H9 (cell line): ENCODE measurements at regions not wholly inside any gene's neighbourhood (a gene's known extent, or its start where the extent isn't known, plus 50 kb on each side); places are given as distances from the start of the nearest gene placed in this dataset.

Experiments used
- DNase-seq: peaks from one replicate; pipeline ENCODE4 v3.0.0-alpha.2; 2017
- H2AFZ ChIP-seq: one replicate; pipeline ENCODE4 v1.6.1; 2013; ENCODE audit warnings: mild to moderate bottlenecking, low read length, control low read depth, moderate library complexity
- H2AK5ac ChIP-seq: 2 replicates; pipeline ENCODE4 v1.6.1; 2013; ENCODE audit warnings: low read length, control low read depth, mixed read lengths; ENCODE audit not compliant: insufficient read length
- H2BK120ac ChIP-seq: one replicate; pipeline ENCODE4 v1.6.1; 2013; ENCODE audit warnings: low read depth, mild to moderate bottlenecking, low read length, control low read depth, inconsistent platforms; ENCODE audit not compliant: poor library complexity, severe bottlenecking
- H2BK12ac ChIP-seq: 2 replicates; pipeline ENCODE4 v1.6.1; 2013; ENCODE audit warnings: low read length, control low read depth, mixed read lengths, low read depth; ENCODE audit not compliant: insufficient read length
- H2BK15ac ChIP-seq: 2 replicates; pipeline ENCODE4 v1.6.1; 2013; ENCODE audit warnings: low read depth, low read length, control low read depth
- H2BK20ac ChIP-seq: one replicate; pipeline ENCODE4 v1.6.1; 2013; ENCODE audit warnings: low read depth, mild to moderate bottlenecking, low read length, control low read depth, inconsistent platforms; ENCODE audit not compliant: poor library complexity, severe bottlenecking
- H2BK5ac ChIP-seq: 2 replicates; pipeline ENCODE4 v1.6.1; 2013; ENCODE audit warnings: low read length, control low read depth, mixed read lengths; ENCODE audit not compliant: insufficient read length
- H3K14ac ChIP-seq: 2 replicates; pipeline ENCODE4 v1.6.1; 2013; ENCODE audit warnings: low read length, control low read depth; ENCODE audit not compliant: insufficient read depth
- H3K18ac ChIP-seq: 2 replicates; pipeline ENCODE4 v1.6.1; 2013; ENCODE audit warnings: low read depth, mild to moderate bottlenecking, mixed read lengths, low read length, control low read depth; ENCODE audit not compliant: insufficient read length
- H3K23ac ChIP-seq: 2 replicates; pipeline ENCODE4 v1.6.1; 2013; ENCODE audit warnings: low read length, control low read depth, mixed read lengths, low read depth; ENCODE audit not compliant: insufficient read length
- H3K23me2 ChIP-seq: 2 replicates; pipeline ENCODE4 v1.6.1; 2013; ENCODE audit warnings: low read depth, mild to moderate bottlenecking, mixed read lengths, low read length, control low read depth; ENCODE audit not compliant: insufficient read length, poor library complexity, severe bottlenecking
- H3K27ac ChIP-seq: 2 replicates; pipeline ENCODE4 v1.5.1; 2013; ENCODE audit warnings: low read length, control low read depth, mixed read lengths, low read depth; ENCODE audit not compliant: insufficient read length
- H3K27me3 ChIP-seq: 2 replicates; pipeline ENCODE4 v1.6.1; 2013; ENCODE audit warnings: low read length, control low read depth, inconsistent platforms; ENCODE audit not compliant: insufficient read depth
- H3K4ac ChIP-seq: 2 replicates; pipeline ENCODE4 v1.6.1; 2013; ENCODE audit warnings: low read depth, mild to moderate bottlenecking, control low read depth, inconsistent platforms, low read length, moderate library complexity
- H3K4me1 ChIP-seq: 2 replicates; pipeline ENCODE4 v1.6.1; 2013; ENCODE audit warnings: low read length, control low read depth, inconsistent platforms; ENCODE audit not compliant: insufficient read depth
- H3K4me2 ChIP-seq: 2 replicates; pipeline ENCODE4 v1.6.1; 2013; ENCODE audit warnings: low read length, control low read depth, mixed read lengths; ENCODE audit not compliant: insufficient read length, insufficient read depth
- H3K56ac ChIP-seq: 2 replicates; pipeline ENCODE4 v1.6.1; 2013; ENCODE audit warnings: low read depth, mild to moderate bottlenecking, mixed read lengths, low read length, control low read depth; ENCODE audit not compliant: insufficient read length
- H3K79me1 ChIP-seq: 2 replicates; pipeline ENCODE4 v1.6.1; 2013; ENCODE audit warnings: low read depth, mild to moderate bottlenecking, moderate library complexity, low read length, control low read depth, inconsistent platforms; ENCODE audit not compliant: insufficient read depth, poor library complexity, severe bottlenecking
- H3K79me2 ChIP-seq: 2 replicates; pipeline ENCODE4 v1.6.1; 2013; ENCODE audit warnings: low read length, control low read depth, inconsistent platforms; ENCODE audit not compliant: insufficient read depth
- H3K9ac ChIP-seq: 2 replicates; pipeline ENCODE4 v1.6.1; 2013; ENCODE audit warnings: low read length, control low read depth, mixed read lengths; ENCODE audit not compliant: insufficient read length; ENCODE audit errors: extremely low read depth
- H3K9me3 ChIP-seq: one replicate; pipeline ENCODE4 v1.6.1; 2013; ENCODE audit warnings: low read depth, low read length, inconsistent platforms; ENCODE audit not compliant: control insufficient read depth
- H3T11ph ChIP-seq: one replicate; pipeline ENCODE4 v1.6.1; 2013; ENCODE audit warnings: mild to moderate bottlenecking, low read length, control low read depth, inconsistent platforms
- H4K20me1 ChIP-seq: one replicate; pipeline ENCODE4 v1.6.1; 2013; ENCODE audit not compliant: control insufficient read depth, insufficient read length, insufficient read depth
- H4K5ac ChIP-seq: 2 replicates; pipeline ENCODE4 v1.6.1; 2013; ENCODE audit warnings: low read depth, mild to moderate bottlenecking, mixed read lengths, low read length, control low read depth; ENCODE audit not compliant: insufficient read length
- H4K8ac ChIP-seq: replicated peaks from 2 replicates; pipeline ENCODE4 v1.6.1; 2013; ENCODE audit warnings: low read length, control low read depth, mixed read lengths, low read depth; ENCODE audit not compliant: insufficient read length
- H4K91ac ChIP-seq: 2 replicates; pipeline ENCODE4 v1.6.1; 2013; ENCODE audit warnings: low read depth, mild to moderate bottlenecking, moderate library complexity, mixed read lengths, low read length, control low read depth; ENCODE audit not compliant: insufficient read length
- H3K27ac Mint-ChIP-seq, 3 experiments: 2 replicates in 2 of 3; 3 replicates in 1 of 3; pipeline ENCODE4 v1.8.0; 2020 to 2021; ENCODE audit warnings: mixed read lengths in 3 of 3, mild to moderate bottlenecking in 1 of 3, moderate library complexity in 1 of 3
- H3K27me3 Mint-ChIP-seq: 2 replicates; pipeline ENCODE4 v1.8.0; 2021; ENCODE audit warnings: low read depth, mild to moderate bottlenecking, moderate library complexity, mixed read lengths
- H3K36me3 Mint-ChIP-seq, 3 experiments: 2 replicates in 2 of 3; 3 replicates in 1 of 3; pipeline ENCODE4 v1.8.0; 2020 to 2021; ENCODE audit warnings: low read depth in 3 of 3, mixed read lengths in 3 of 3; ENCODE audit not compliant: insufficient read depth in 1 of 3
- H3K4me1 Mint-ChIP-seq, 2 experiments: 2 replicates each; pipeline ENCODE4 v1.8.0; 2020; ENCODE audit warnings: mixed read lengths in 2 of 2
- H3K4me3 Mint-ChIP-seq, 2 experiments: 2 replicates in 1 of 2; 3 replicates in 1 of 2; pipeline ENCODE4 v1.8.0; 2020 to 2021; ENCODE audit warnings: mild to moderate bottlenecking in 2 of 2, mixed read lengths in 2 of 2, moderate library complexity in 1 of 2
- H3K9me3 Mint-ChIP-seq, 2 experiments: 2 replicates in 1 of 2; 3 replicates in 1 of 2; pipeline ENCODE4 v1.8.0; 2020; ENCODE audit warnings: mild to moderate bottlenecking in 2 of 2, mixed read lengths in 2 of 2, moderate library complexity in 1 of 2
- WGBS: extraction: QIAGEN DNeasy Blood & Tissue Kit; methylation state at CpG from one replicate; pipeline ENCODE4 v1.1.7; 2013; ENCODE audit warnings: missing lambda C conversion rate, low lambda C conversion rate, mixed read lengths; ENCODE audit not compliant: insufficient read length; ENCODE audit errors: extremely low coverage; 5-methylcytosine and 5-hydroxymethylcytosine counted together
- TF ChIP-seq, protein P1 (sequence below): fragments of 200-600 bp; sonication (generic); conservative IDR thresholded peaks from 3 replicates; pipeline ENCODE4 v1.8.0; 2021; ENCODE audit warnings: antibody characterized with exemption, mild to moderate bottlenecking

DNA sequence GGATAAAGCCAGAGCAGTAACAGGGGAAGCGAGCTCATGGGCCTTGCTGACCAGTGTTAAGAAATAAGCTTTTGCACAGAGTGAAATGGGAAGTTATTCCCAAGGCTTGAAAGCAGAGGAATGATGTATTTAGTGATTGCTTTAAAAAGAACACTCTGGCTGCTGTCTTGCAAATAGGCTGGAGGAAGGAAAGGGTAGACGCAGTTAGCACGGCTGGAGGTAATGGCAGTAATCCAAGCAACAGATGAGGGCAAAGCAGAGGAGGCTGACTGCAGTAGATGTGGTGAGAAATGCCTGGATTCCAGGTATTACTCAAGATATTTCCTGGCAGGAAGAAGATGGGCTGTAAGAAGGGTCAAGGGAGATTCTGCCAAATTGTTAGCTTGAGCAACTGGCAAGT lies 1342.3 kb upstream of the AGA start:
- Histone ChIP-seq H2BK120ac (no peak overlapping the region), H3K23me2 (no peaks in the 10 kb centered on the region), H3T11ph (no peak overlapping the region), H3K4me2 (no peak overlapping the region), H3K18ac (no peak overlapping the region), H3K4ac (no peak overlapping the region), H2BK20ac (no peak overlapping the region), H3K4me1 (no peaks in the 10 kb centered on the region), H2AK5ac (no peak overlapping the region), H3K56ac (no peak overlapping the region), H4K91ac (no peak overlapping the region), H3K14ac (no peak overlapping the region), H4K5ac (no peak overlapping the region), H3K79me1 (no peaks in the 10 kb centered on the region), H3K9ac (no peak overlapping the region), H3K23ac (no peak overlapping the region), H4K8ac (no peak overlapping the region), H3K27ac (no peak overlapping the region), H4K20me1 (no peaks in the 10 kb centered on the region), H2BK15ac (no peak overlapping the region), H3K79me2 (no peaks in the 10 kb centered on the region), H2BK5ac (no peak overlapping the region), H3K9me3 (no peaks in the 10 kb centered on the region), H2AFZ (no peak overlapping the region), H2BK12ac (no peak overlapping the region), H3K27me3 (no peaks in the 10 kb centered on the region)
- no CpG with 5 or more reads among the region's 3 CpGs for WGBS
- no peaks in the 10 kb centered on the region for H3K9me3 Mint-ChIP-seq
- no peak overlapping the region for H3K4me3 Mint-ChIP-seq
- H3K27me3 Mint-ChIP-seq, result no peaks in the 10 kb centered on the region
- H3K36me3 Mint-ChIP-seq, result no peaks in the 10 kb centered on the region
- no peak for DNase-seq
- no peak overlapping the region for H3K27ac Mint-ChIP-seq
- TF ChIP-seq, protein P1, sequence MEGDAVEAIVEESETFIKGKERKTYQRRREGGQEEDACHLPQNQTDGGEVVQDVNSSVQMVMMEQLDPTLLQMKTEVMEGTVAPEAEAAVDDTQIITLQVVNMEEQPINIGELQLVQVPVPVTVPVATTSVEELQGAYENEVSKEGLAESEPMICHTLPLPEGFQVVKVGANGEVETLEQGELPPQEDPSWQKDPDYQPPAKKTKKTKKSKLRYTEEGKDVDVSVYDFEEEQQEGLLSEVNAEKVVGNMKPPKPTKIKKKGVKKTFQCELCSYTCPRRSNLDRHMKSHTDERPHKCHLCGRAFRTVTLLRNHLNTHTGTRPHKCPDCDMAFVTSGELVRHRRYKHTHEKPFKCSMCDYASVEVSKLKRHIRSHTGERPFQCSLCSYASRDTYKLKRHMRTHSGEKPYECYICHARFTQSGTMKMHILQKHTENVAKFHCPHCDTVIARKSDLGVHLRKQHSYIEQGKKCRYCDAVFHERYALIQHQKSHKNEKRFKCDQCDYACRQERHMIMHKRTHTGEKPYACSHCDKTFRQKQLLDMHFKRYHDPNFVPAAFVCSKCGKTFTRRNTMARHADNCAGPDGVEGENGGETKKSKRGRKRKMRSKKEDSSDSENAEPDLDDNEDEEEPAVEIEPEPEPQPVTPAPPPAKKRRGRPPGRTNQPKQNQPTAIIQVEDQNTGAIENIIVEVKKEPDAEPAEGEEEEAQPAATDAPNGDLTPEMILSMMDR, result no peak
- H3K4me1 Mint-ChIP-seq, result peaks cover 0 to 4% of the 10 kb centered on the region in 2 experiments; a peak in 1 of 4 replicates
